Embryonic facial prominence (tissue), 1 donor: ENCODE measurements at regions not wholly inside any gene's neighbourhood (a gene's known extent, or its start where the extent isn't known, plus 50 kb on each side); places are given as distances from the start of the nearest gene placed in this dataset.
A peak's percentile ranks its signal among the peaks of the same experiment; 100 is the strongest.
"Not testable (repeated sequence)": the region's sequence is repeated elsewhere in the genome, so short reads cannot be mapped to it uniquely, and the experiment has no call there.

ENCODE experiments used
- DNase-seq: peaks from one replicate; pipeline ENCODE4 v3.0.0-alpha.2; 2016; ENCODE audit errors: extremely low spot score

DNA sequence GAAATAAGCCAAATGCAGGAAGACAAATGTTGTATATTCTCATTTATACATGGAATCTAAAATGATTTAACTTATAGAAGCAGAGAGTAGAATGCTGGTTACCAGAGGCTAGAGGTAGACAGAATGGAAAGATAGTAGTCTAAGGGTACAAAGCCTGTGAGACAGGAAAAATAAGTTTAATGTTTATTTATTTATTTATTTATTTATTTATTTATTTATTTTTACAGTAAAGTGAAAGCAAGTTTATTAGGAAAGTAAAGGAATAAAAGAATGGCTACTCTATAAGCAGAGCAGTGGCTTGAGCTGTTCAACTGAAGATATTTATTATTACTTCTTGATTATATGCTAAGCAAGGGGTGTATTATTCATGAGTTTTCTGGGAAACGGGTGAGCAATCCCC lies 203.2 kb downstream of the LAS1L start:
- no peak for DNase-seq

GRCh38 chrX:65300104-65300809 lies 234.3 kb downstream of the LAS1L start:
- no peak for DNase-seq

DNA sequence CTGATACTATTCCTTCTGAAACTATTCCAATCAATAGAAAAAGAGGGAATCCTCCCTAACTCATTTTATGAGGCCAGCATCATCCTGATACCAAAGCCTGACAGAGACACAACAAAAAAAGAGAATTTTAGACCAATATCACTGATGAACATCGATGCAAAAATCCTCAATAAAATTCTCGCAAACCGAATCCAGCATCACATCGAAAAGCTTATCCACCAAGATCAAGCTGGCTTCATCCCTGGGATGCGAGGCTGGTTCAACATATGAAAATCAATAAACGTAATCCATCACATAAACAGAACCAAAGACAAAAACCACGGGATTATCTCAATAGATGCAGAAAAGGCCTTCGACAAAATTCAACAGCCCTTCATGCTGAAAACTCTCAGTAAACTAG lies 251.7 kb downstream of the LAS1L start:
- DNase-seq: not testable (repeated sequence)

- no peak for DNase-seq
These were observed 261.4 kb downstream of the LAS1L start for GRCh38 chrX:65273152-65273551.

- DNase-seq: no peak
These were observed 268.1 kb downstream of the LAS1L start for GRCh38 chrX:65266482-65266881.

- DNase-seq: no peak
These were observed 277.6 kb upstream of the ZC4H2 start for GRCh38 chrX:65253817-65254216.

DNA sequence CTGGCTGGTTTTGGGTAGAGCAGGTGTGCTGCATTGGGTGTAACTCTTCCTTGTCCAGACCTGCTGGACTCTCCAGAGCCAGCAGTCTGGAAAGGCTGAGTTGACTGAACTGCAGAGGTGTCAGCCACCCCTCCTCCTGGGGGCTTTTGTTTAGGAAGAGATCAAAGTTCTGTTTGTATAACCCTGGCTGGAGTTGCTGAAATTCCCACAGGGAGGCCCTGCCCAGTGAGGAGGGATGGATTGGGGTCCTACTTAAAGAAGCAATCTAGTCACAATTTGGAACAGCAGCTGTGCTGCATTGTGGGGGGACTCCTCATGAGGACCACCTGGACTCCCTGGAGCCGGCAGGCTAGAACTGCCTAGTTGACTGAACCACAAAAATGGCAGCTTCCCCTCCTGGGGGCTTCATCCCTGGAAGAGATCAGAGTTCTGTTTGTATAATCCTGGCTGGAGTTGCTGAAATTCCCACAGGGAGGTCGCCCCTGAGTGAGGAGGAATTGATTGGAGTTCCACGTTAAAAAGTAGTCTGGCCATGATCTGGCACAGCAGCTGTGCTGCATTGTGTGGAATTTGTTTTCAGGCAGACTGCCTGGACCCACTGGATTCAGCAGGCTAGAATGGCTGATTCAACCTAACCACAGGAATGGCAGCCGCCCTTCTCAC lies 264.9 kb upstream of the ZC4H2 start:
- no peak for DNase-seq

- DNase-seq: no peak
These were observed 227.3 kb upstream of the ZC4H2 start for GRCh38 chrX:65203545-65203944.

DNA sequence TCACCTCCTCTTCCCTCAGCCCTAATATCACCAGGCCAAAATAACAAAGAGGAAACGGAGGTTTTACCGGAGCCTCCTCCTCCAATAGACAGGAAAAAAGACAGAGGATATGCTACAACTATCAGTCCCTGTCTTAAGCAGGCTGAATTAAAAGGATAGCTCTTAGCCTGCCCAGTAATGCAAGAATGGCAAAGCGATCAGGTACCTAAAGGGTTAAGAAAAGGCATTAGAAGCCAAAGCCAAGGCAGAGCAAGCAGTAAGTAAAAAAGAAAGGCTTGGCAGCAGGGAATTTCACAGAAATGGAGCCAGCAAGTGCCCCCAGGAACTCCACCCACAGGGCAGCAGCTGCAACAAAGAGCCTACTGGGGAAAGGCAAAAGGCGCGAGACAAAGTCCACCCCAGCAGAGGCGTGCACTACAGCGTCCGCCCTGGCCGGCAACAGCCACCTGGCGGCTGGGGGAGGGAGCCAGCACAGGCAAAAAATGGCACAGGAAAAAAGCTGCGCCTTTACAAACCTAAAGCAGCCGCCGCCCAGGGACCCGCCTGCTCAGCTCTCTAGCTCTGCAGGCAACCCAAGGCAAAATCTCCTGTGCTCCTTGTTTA lies 220.6 kb upstream of the ZC4H2 start:
- no peak for DNase-seq

DNA sequence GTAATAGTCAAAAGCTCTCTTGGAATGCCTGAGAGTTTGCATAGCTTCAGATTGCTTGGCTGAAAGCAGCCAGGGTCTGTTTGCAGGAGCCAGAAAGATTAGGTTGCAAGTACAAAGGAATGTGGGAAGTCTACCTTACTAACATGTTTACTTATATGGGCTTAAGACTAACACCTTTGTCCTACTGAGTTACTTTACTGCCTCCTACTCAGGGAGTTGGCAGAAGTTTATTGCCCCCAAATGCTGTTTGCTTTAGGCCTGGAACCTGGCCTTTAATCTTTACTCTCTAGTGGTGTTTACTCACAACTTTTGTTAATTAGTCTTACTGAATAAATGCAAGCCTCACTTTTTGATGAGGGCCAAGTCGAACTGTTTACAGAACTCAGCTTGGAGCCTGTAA lies 219.4 kb upstream of the ZC4H2 start:
- no peak for DNase-seq

- DNase-seq: no peak
These were observed 218.3 kb upstream of the ZC4H2 start for GRCh38 chrX:65194547-65194946.

DNA sequence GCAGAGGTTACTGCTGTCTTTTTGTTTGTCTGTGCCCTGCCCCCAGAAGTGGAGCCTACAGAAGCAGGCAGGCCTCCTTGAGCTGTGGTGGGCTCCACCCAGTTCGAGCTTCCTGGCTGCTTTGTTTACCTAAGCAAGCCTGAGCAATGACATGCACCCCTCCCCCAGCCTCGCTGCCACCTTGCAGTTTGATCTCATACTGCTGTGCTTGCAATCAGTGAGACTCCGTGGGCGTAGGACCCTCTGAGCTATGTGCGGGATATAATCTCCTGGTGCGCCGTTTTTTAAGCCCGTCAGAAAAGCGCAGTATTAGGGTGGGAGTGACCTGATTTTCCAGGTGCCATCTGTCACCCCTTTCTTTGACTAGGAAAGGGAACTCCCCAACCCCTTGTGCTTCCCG lies 187.1 kb upstream of the ZC4H2 start:
- DNase-seq: not testable (repeated sequence)

DNA sequence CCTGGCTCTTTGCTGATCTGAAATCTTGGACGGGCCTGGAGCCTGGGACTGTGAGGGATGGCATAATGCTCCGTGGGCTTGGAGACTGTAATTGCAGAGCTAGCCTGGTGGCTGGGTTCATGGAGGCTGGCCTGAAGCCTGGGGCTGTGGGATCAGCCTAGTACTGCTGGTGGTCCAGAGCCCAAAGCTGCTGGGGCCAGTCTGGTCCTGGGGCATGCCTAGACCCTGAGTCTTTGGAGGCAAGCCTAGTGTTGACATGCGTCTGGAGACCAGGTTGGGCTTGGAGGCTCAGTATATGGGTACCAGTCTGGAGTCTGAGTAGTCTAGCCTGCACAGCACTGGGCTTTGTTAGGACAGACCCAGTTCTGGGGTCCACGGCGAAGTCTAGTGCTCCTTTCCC lies 172.0 kb upstream of the ZC4H2 start:
- DNase-seq: no peak

DNA sequence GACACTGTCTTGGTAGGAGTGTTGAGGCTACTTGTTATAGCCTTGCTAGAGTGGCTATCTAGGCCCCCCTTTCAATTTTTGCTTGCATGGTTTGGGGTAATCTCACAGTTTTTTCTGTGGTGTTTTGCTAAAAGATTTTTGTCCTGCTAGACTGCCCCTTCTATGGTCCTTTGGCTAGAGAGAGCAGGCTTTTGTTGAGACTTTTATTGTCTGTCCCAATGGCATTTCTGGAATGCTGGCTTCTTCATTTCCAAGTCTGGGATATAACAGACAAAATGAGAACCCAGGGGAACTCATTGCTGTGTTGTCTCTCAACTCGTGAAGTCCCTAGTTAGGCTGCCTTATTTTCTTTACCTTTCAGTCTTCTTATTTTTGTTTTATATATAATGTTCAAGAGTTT lies 160.2 kb upstream of the ZC4H2 start:
- no peak for DNase-seq

- no peak for DNase-seq
These were observed 151.6 kb upstream of the ZC4H2 start for GRCh38 chrX:65127842-65128241.

GRCh38 chrX:65098851-65099250 lies 122.6 kb upstream of the ZC4H2 start:
- DNase-seq: no peak

GRCh38 chrX:65093658-65094057 lies 117.4 kb upstream of the ZC4H2 start:
- DNase-seq: no peak

DNA sequence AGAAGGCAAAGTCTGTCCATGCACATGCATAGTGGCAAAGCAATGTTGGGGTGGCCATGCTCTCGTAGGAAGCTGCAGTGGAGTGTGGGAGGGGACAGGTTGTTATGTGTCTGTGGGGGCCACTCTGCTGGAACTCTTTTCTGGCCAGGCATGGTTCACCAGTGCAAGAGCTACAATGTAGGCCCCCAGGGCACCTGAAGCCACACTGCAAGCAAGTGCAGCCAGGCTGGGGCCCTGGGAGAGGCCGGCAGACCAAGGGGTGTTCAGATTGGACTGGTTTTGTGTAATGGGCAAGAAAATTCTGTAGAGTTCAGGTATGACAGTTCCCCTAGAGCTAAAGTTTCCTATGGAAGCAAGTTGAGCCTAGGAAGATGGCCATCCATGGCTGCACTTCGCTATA lies 97.0 kb upstream of the ZC4H2 start:
- no peak for DNase-seq

DNA sequence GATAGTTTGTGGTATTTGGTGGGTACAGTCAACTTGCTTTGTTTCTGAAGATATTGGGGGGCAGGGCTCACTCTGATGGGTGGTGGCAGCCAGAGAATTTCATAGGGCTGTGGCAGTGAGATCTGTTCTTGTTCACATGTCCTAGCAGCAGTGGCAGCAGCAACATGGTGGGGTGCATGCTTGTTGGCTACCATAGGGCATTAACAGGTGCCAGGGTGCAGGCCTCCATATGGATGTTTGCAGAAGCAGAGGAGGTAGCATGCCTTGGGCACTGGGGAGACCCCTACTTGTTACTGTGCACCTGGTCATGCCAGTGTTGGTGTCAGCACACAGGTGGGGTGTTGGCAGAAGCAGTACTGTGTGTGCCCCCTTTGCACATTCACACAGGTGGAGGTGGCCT lies 96.3 kb upstream of the ZC4H2 start:
- no peak for DNase-seq

- not testable (repeated sequence) for DNase-seq
These were observed 82.4 kb upstream of the ZC4H2 start for GRCh38 chrX:65058626-65059025.

DNA sequence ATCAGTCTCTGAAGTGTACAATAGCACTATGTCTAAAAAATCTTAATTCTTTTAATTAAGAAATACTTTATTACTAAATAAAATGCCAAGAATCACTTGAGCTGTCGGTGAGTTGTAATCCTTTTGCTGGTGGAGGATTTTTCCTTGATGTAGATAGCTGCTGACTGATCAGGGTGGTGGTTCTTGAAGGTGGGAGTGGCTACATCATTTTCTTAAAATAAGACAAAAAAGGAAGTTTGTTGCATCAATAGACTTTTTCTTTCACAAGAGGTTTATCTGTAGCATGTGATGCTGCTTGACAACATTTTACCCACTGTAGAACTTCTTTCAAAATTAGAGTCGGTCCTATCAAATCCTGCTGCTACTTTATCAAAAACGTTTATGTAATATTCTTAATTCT lies 68.8 kb upstream of the ZC4H2 start:
- no peak for DNase-seq

GRCh38 chrX:65035446-65035770 lies 59.2 kb upstream of the ZC4H2 start:
- DNase-seq: no peak

DNA sequence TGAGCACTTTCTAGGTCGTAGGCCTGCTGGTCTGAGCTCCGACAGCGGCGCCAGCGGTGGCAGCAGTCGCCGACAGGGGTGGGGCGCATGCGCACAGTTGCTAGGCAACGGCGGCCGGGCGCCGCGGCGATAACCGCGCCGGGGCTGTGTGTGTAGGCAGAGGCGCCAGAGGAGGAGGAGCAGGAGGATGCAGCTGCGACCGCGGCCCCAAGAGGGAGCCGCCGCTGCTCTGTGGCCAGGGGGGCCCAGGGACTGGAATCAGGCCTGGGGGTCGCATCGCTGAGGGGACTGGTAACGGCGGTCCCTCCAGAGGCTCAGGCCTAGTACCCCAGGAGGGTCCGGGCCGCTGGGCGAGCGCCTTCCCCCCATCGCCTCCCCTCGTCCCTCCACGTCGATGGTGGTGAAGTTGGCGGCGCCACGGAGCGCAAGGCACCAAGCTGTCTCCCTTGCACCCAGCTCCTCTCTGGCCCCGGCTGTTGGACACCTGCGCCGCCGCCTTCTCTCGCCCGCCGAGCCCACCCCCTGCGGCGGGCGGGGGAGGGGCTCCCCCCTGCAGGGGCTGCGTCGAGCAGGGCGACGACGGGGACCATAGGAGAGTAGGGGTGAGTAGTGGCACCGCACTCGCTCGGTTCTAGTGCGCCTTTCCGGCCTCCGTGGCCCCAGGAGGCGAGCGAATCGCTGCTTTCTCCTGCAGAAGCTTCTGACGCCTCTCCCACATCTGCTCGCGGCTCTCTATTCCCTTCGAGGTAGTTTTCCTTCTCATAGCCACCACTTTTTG lies 58.6 kb upstream of the ZC4H2 start, which contains the start of gene ZC3H12B:
Gene ZC3H12B (plus strand): TSS at position 159 of the 778 bp plus-strand sequence.
- DNase-seq: peak; percentile 60
